ENCODE measurements at regions not wholly inside any gene's neighbourhood (a gene's known extent, or its start where the extent isn't known, plus 50 kb on each side); places are given as distances from the start of the nearest gene placed in this dataset.

DNA sequence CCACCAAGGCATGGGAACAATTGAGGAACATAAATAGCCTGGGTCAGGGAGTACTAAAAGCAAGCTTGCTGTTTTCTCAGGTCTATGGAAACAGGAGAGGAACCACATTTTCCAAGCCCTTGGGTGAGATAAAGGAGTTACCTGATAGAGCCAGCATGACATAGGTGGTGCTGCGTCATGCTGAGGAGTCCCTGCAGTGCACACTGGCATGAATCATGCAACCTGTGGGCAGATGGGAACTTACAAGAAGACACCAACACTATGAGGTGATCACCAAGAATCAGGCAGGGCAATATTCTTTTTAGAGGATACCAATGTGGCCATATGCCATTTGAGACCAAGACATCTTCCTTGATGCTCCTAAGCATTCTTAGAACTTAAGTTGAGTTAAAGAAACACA, 531.8 kb downstream of the ZEB2 start:
- DNase-seq (ENCODE audit: low read depth in 2 of 2): no peak
- TF ChIP-seq, protein P1, sequence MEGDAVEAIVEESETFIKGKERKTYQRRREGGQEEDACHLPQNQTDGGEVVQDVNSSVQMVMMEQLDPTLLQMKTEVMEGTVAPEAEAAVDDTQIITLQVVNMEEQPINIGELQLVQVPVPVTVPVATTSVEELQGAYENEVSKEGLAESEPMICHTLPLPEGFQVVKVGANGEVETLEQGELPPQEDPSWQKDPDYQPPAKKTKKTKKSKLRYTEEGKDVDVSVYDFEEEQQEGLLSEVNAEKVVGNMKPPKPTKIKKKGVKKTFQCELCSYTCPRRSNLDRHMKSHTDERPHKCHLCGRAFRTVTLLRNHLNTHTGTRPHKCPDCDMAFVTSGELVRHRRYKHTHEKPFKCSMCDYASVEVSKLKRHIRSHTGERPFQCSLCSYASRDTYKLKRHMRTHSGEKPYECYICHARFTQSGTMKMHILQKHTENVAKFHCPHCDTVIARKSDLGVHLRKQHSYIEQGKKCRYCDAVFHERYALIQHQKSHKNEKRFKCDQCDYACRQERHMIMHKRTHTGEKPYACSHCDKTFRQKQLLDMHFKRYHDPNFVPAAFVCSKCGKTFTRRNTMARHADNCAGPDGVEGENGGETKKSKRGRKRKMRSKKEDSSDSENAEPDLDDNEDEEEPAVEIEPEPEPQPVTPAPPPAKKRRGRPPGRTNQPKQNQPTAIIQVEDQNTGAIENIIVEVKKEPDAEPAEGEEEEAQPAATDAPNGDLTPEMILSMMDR (IDR thresholded peaks at IDR 0.05; ENCODE audit: low read depth, low read length): no peak
- H3K4me3 ChIP-seq (replicated peaks in 1 of 2; ENCODE audit: low read depth in 2 of 2, low read length in 2 of 2): no peak overlapping the region

DNA sequence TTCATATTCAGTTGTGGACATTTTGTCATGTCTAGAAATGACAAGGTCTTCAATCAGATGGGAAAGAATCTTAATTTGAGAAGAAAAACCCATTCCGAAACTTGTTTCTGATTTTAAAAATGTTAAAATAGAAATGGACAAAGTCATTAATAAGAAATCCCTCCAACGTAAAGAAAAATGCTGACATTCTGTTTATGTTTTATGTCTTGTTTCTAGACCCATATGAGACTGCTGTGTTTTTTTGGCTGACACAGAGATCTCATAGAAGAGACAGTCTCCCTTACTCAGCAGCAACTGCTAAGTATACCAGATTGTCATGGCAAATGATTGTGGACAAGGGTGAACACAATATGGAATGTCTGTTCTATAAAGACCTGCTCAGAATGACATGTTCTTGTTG, 538.5 kb downstream of the ZEB2 start:
- TF ChIP-seq, protein P1 (IDR thresholded peaks at IDR 0.05; ENCODE audit: low read depth, low read length): no peak
- no peak for DNase-seq (ENCODE audit: low read depth in 2 of 2)
- no peak overlapping the region for H3K4me3 ChIP-seq (replicated peaks in 1 of 2; ENCODE audit: low read depth in 2 of 2, low read length in 2 of 2)

DNA sequence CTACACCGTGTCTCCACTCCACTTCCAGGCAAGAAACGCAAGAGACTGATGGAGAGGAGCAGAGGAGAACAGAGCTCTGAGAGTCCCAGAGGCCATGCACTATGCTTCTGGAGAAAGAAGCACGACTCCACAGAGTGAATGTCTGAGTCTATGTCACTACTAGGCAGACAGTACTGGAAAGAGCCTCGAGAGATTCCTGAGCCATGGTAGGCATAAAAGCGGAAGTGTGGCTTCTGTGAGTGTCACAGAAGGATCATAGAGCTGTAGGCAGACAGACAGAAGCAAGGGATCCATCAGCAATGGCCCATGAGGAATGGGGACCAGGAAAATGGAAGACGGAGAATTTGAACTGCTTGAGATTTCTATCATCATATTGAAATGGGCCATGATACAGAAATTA, 542.6 kb downstream of the ZEB2 start:
- TF ChIP-seq, protein P1 (IDR thresholded peaks at IDR 0.05; ENCODE audit: low read depth, low read length): no peak
- no peak overlapping the region for H3K4me3 ChIP-seq (replicated peaks in 1 of 2; ENCODE audit: low read depth in 2 of 2, low read length in 2 of 2)
- no peak for DNase-seq (ENCODE audit: low read depth in 2 of 2)

DNA sequence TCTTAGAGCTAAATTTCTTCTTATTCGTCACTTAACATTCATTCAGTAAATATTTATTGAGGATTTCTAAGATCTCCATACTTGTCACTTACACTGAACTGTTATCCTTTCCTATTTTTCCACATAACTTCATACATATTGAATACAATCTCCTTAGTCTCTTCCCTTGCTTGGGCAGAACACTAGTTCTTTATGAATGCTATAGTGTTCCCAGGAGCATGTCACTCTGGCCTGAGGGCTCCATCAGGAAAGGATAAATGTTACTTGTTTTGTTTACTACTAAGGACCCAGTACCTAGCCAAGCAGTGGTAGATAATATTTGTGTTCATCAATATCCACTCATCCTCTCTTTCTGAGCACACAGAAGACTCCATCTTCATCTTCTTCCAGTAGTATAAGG, 544.7 kb downstream of the ZEB2 start:
- TF ChIP-seq, protein P1 (IDR thresholded peaks at IDR 0.05; ENCODE audit: low read depth, low read length): no peak
- no peak for DNase-seq (ENCODE audit: low read depth in 2 of 2)
- H3K4me3 ChIP-seq (replicated peaks in 1 of 2; ENCODE audit: low read depth in 2 of 2, low read length in 2 of 2): no peak overlapping the region

DNA sequence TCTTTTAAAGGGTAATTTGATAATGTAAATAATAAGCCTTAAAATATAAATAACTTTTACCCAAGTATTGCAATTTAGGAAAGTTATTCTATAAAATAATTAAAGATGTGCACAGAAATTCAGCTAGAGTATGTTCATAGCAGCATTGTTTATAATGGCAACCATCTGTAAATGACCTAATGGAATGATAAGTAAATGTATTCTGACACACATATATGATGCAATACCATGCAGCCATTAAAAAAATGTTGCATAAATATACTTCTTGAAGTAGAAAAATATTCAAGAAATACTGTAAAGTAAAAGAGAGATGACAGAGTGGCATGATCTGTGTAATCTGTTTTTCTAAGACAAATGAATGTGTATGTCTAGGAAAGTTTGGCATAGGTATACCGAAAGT, 545.7 kb downstream of the ZEB2 start:
- peak; percentile 42 to 78 for DNase-seq (ENCODE audit: low read depth in 2 of 2)
- H3K4me3 ChIP-seq (replicated peaks in 1 of 2; ENCODE audit: low read depth in 2 of 2, low read length in 2 of 2): no peak overlapping the region
- TF ChIP-seq, protein P1 (IDR thresholded peaks at IDR 0.05; ENCODE audit: low read depth, low read length): no peak

DNA sequence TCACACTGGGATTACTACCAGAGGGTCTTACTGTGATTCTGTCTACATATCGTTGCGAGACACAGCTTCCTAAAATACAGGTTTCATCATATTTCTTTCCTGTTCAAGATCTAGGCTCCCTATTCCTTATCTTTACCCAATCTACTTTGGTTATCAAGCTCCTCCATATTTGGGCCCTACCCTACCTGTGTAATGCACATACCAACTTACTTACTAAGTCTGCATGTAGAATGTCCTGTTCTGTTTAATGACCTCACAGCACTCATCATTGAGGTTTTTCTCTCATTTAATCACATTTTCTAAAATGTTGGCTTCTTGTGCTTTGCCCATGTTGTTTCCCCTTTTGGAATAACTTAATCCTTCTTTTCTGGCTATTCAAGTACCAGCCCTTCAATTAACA, 551.1 kb downstream of the ZEB2 start:
- DNase-seq (ENCODE audit: low read depth in 2 of 2): no peak
- TF ChIP-seq, protein P1 (IDR thresholded peaks at IDR 0.05; ENCODE audit: low read depth, low read length): no peak
- no peak overlapping the region for H3K4me3 ChIP-seq (replicated peaks in 1 of 2; ENCODE audit: low read depth in 2 of 2, low read length in 2 of 2)

DNA sequence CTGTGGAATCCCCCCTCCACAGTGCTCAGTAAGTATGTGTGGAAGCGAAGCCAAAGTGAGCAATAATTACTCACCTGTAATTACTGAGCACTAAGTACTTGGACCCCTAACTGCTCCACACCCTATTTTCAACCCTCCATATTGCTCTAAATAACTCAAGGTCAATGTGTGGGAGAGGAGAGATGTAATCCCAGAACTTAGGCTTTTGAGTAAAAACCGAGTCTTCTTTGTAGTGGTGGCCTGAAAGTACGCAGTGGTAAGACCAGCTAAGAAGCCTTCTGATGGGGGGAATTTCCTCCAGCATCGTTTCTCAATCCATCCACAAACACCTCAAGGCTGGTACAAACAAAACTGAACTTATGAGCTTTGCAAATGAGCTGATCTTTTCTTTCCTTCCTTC, 551.6 kb downstream of the ZEB2 start:
- DNase-seq (ENCODE audit: low read depth in 2 of 2): no peak
- no peak overlapping the region for H3K4me3 ChIP-seq (replicated peaks in 1 of 2; ENCODE audit: low read depth in 2 of 2, low read length in 2 of 2)
- TF ChIP-seq, protein P1 (IDR thresholded peaks at IDR 0.05; ENCODE audit: low read depth, low read length): no peak
